ENCODE measurements at regions not wholly inside any gene's neighbourhood (a gene's known extent, or its start where the extent isn't known, plus 50 kb on each side); places are given as distances from the start of the nearest gene placed in this dataset.

GRCh38 chr12:62128175-62128975, 131.8 kb upstream of the USP15 start:
- Mint-ChIP-seq H3K27ac (ENCODE audit: unreplicated experiment) (no peak overlapping the region), H3K27me3 (ENCODE audit: unreplicated experiment) (no peaks in the 10 kb centered on the region), H3K9me3 (ENCODE audit: unreplicated experiment) (no peaks in the 10 kb centered on the region), H3K4me1 (ENCODE audit: unreplicated experiment) (peaks cover 10% of the 10 kb centered on the region), H3K36me3 (ENCODE audit: low read depth, unreplicated experiment) (no peaks in the 10 kb centered on the region), H3K4me3 (ENCODE audit: unreplicated experiment) (no peak overlapping the region)
- TF ChIP-seq CTCF (IDR thresholded peaks at IDR 0.05; ENCODE audit: unreplicated experiment) = no peak
- DNase-seq (ENCODE audit: low spot score) = no peak

- Mint-ChIP-seq H3K4me3 (ENCODE audit: unreplicated experiment) (no peak overlapping the region), H3K27me3 (ENCODE audit: unreplicated experiment) (no peaks in the 10 kb centered on the region), H3K9me3 (ENCODE audit: unreplicated experiment) (no peaks in the 10 kb centered on the region), H3K27ac (ENCODE audit: unreplicated experiment) (no peak overlapping the region), H3K36me3 (ENCODE audit: low read depth, unreplicated experiment) (no peaks in the 10 kb centered on the region), H3K4me1 (ENCODE audit: unreplicated experiment) (peaks cover 10% of the 10 kb centered on the region)
- no peak for TF ChIP-seq CTCF (IDR thresholded peaks at IDR 0.05; ENCODE audit: unreplicated experiment)
- DNase-seq (ENCODE audit: low spot score) = no peak
These were observed 130.9 kb upstream of the USP15 start for GRCh38 chr12:62129291-62129690.

- H3K4me3 Mint-ChIP-seq (ENCODE audit: unreplicated experiment) = no peak overlapping the region
- DNase-seq (ENCODE audit: low spot score) = no peak
- H3K9me3 Mint-ChIP-seq (ENCODE audit: unreplicated experiment) = no peaks in the 10 kb centered on the region
- no peaks in the 10 kb centered on the region for H3K36me3 Mint-ChIP-seq (ENCODE audit: low read depth, unreplicated experiment)
- peaks cover 10% of the 10 kb centered on the region for H3K4me1 Mint-ChIP-seq (ENCODE audit: unreplicated experiment)
- TF ChIP-seq CTCF (IDR thresholded peaks at IDR 0.05; ENCODE audit: unreplicated experiment) = no peak
- no peaks in the 10 kb centered on the region for H3K27me3 Mint-ChIP-seq (ENCODE audit: unreplicated experiment)
- H3K27ac Mint-ChIP-seq (ENCODE audit: unreplicated experiment) = no peak overlapping the region
These were observed 129.8 kb upstream of the USP15 start for GRCh38 chr12:62130402-62130801.

- Mint-ChIP-seq H3K27me3 (ENCODE audit: unreplicated experiment) (no peaks in the 10 kb centered on the region), H3K27ac (ENCODE audit: unreplicated experiment) (no peak overlapping the region), H3K4me1 (ENCODE audit: unreplicated experiment) (peaks cover 10% of the 10 kb centered on the region), H3K9me3 (ENCODE audit: unreplicated experiment) (no peaks in the 10 kb centered on the region), H3K36me3 (ENCODE audit: low read depth, unreplicated experiment) (no peaks in the 10 kb centered on the region), H3K4me3 (ENCODE audit: unreplicated experiment) (no peak overlapping the region)
- DNase-seq (ENCODE audit: low spot score) = no peak
- no peak for TF ChIP-seq CTCF (IDR thresholded peaks at IDR 0.05; ENCODE audit: unreplicated experiment)
These were observed 129.2 kb upstream of the USP15 start for GRCh38 chr12:62130834-62131552.

- no peaks in the 10 kb centered on the region for H3K9me3 Mint-ChIP-seq (ENCODE audit: unreplicated experiment)
- DNase-seq (ENCODE audit: low spot score) = no peak
- H3K4me3 Mint-ChIP-seq (ENCODE audit: unreplicated experiment) = no peak overlapping the region
- no peak overlapping the region for H3K27ac Mint-ChIP-seq (ENCODE audit: unreplicated experiment)
- H3K4me1 Mint-ChIP-seq (ENCODE audit: unreplicated experiment) = peaks cover 10% of the 10 kb centered on the region
- no peak for TF ChIP-seq CTCF (IDR thresholded peaks at IDR 0.05; ENCODE audit: unreplicated experiment)
- no peaks in the 10 kb centered on the region for H3K36me3 Mint-ChIP-seq (ENCODE audit: low read depth, unreplicated experiment)
- H3K27me3 Mint-ChIP-seq (ENCODE audit: unreplicated experiment) = no peaks in the 10 kb centered on the region
These were observed 126.8 kb upstream of the USP15 start for GRCh38 chr12:62133440-62133839.

Measured in endothelial cell (in vitro differentiated cells).